ENCODE measurements at regions not wholly inside any gene's neighbourhood (a gene's known extent, or its start where the extent isn't known, plus 50 kb on each side); places are given as distances from the start of the nearest gene placed in this dataset.

- DNase-seq (ENCODE audit: low spot score), result no peak
These were observed 586.4 kb upstream of the REG3G start for GRCh38 chr2:78439122-78439521.

- DNase-seq (ENCODE audit: low spot score), result no peak
These were observed 569.9 kb upstream of the REG3G start for GRCh38 chr2:78455586-78455985.

GRCh38 chr2:78457269-78457668, 568.2 kb upstream of the REG3G start:
- no peak for DNase-seq (ENCODE audit: low spot score)

GRCh38 chr2:78465707-78466106, 559.8 kb upstream of the REG3G start:
- peak; percentile 9 for DNase-seq (ENCODE audit: low spot score)

- DNase-seq (ENCODE audit: low spot score), result no peak
These were observed 548.8 kb upstream of the REG3G start for GRCh38 chr2:78476619-78477229.

GRCh38 chr2:78486565-78486964, 538.9 kb upstream of the REG3G start:
- DNase-seq (ENCODE audit: low spot score), result no peak

GRCh38 chr2:78498125-78498524, 527.4 kb upstream of the REG3G start:
- no peak for DNase-seq (ENCODE audit: low spot score)

- DNase-seq (ENCODE audit: low spot score), result no peak
These were observed 519.2 kb upstream of the REG3G start for GRCh38 chr2:78506301-78506700.

GRCh38 chr2:78521938-78522337, 503.6 kb upstream of the REG3G start:
- peak; percentile 82 for DNase-seq (ENCODE audit: low spot score)

- DNase-seq (ENCODE audit: low spot score), result no peak
These were observed 492.6 kb upstream of the REG3G start for GRCh38 chr2:78532762-78533379.

GRCh38 chr2:78535395-78535794, 490.1 kb upstream of the REG3G start:
- no peak for DNase-seq (ENCODE audit: low spot score)

GRCh38 chr2:78538322-78538721, 487.2 kb upstream of the REG3G start:
- DNase-seq (ENCODE audit: low spot score), result no peak

- DNase-seq (ENCODE audit: low spot score), result peak; percentile 20
These were observed 485.2 kb upstream of the REG3G start for GRCh38 chr2:78540255-78540654.

GRCh38 chr2:78541088-78541450, 484.4 kb upstream of the REG3G start:
- peak; percentile 30 for DNase-seq (ENCODE audit: low spot score)

GRCh38 chr2:78541451-78542267, 483.8 kb upstream of the REG3G start:
- DNase-seq (ENCODE audit: low spot score), result peak; percentile 96

- DNase-seq (ENCODE audit: low spot score), result no peak
These were observed 478.7 kb upstream of the REG3G start for GRCh38 chr2:78546843-78547242.

- DNase-seq (ENCODE audit: low spot score), result no peak
These were observed 475.7 kb upstream of the REG3G start for GRCh38 chr2:78549766-78550165.

GRCh38 chr2:78553866-78554647, 471.4 kb upstream of the REG3G start:
- DNase-seq (ENCODE audit: low spot score), result no peak

GRCh38 chr2:78561876-78562275, 463.6 kb upstream of the REG3G start:
- DNase-seq (ENCODE audit: low spot score), result no peak

- DNase-seq (ENCODE audit: low spot score), result no peak
These were observed 460.8 kb upstream of the REG3G start for GRCh38 chr2:78564666-78565065.

GRCh38 chr2:78568782-78569373, 456.6 kb upstream of the REG3G start:
- no peak for DNase-seq (ENCODE audit: low spot score)

GRCh38 chr2:78576409-78576808, 449.1 kb upstream of the REG3G start:
- DNase-seq (ENCODE audit: low spot score), result no peak

Measured in SW480 (cell line).